ENCODE measurements at regions not wholly inside any gene's neighbourhood (a gene's known extent, or its start where the extent isn't known, plus 50 kb on each side); places are given as distances from the start of the nearest gene placed in this dataset.
"Not testable (repeated sequence)": the region's sequence is repeated elsewhere in the genome, so short reads cannot be mapped to it uniquely, and the experiment has no call there.

DNA sequence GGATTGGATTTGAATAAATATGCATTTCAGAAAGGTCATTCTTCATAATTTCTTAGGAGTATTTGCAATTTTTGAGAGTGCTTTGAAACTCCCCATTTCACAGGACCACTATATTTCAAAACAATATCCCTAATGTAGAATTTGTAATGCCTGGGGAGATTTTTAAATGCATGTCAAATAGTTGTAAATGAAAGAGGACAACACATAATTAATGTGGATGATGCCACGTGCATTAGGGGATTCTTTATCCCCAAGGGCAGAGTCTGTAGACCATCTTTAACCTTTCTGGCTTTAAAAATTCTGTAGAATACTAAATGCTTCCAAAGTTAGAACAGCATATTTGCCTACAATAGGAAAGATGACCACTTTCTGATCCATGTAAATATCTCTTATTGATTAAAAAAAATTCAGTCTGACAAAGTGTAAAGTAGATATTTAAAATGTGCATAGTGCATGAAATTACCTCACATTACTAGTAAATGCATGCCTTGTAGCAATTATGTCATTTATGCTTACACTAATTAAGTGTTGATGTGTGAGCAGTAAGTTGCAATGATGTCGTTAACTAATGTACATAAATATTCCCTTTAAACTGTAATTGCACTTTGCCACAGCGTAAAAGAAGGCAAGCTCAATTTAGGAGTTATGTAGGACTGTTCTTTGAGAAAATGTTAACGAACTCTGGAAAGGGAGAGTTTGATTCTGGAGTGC, 416.1 kb downstream of the PSAT1 start:
- no peak for DNase-seq (ENCODE audit: low spot score)

DNA sequence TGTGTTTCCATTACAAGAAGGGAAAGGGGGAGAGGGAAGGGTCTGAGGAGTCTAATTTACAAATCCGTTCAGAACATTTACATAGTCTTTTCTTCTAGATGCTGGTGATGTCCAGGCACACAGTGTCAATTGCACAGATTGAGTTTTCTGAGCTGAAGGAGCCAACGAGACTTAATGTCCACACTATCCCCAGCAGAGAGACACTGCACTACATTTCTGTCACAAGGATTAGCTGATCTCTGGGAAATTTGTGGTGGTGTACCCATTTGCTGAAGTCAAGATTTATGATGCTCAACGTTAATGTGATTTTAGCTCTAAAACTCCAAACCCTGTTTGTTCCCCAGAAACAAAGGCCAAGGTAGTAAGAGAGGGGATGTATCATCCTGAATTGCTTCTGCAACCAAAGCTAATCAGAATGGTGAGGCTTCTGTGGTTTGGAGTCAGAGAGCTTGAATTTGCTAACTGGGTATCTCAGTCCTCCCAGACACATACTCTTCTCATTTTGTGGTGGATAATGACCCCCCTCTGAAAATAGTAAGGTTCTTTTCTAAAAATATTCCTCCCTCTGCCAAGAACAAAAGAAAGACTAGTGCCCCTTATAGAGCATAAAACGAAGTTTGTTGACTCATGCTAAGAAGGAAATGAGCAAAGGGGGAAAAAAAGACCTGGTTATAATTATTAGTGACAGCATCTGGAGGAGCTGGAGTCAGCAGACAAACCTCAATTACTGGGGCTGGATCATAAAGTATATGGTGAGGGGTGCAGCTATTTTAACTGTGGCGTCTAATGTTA, 416.9 kb downstream of the PSAT1 start:
- no peak for DNase-seq (ENCODE audit: low spot score)

DNA sequence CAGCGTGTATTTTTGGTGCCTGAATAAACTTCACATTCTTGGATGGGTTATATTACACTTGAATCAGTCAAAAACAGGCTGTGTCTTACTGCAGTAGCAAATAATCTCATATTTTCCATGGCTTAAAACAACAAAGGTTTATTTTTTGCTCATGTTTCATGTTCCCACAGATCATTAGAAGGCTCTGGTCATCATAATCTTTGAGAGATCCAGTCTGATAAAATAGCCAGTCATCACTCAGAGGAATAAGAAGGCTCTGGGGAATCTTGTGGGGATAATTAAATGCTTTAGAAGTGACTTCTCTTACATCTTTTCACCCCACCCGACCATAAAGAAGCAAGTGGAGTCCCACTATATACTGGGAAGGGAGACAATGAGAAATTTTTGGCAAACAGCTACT, 417.7 kb downstream of the PSAT1 start:
- no peak for DNase-seq (ENCODE audit: low spot score)

DNA sequence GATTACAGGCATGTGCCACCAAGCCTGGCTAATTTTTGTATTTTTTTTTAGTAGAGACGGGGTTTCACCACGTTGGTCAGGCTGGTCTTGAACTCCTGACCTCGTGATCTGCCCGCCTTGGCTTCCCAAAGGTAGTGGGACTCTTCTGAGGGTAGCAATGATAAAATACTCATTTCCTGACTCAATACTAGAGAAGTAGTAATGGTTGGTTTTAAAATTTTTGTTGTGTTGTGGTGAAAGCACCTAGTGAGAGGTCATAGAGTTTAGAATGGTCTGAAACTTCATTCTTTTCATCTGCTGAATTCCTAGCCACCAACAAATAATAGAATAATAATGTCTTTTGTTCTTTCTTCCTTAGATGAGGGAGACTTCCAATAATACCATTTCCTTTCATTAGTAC, 422.1 kb downstream of the PSAT1 start:
- DNase-seq (ENCODE audit: low spot score) = not testable (repeated sequence)

DNA sequence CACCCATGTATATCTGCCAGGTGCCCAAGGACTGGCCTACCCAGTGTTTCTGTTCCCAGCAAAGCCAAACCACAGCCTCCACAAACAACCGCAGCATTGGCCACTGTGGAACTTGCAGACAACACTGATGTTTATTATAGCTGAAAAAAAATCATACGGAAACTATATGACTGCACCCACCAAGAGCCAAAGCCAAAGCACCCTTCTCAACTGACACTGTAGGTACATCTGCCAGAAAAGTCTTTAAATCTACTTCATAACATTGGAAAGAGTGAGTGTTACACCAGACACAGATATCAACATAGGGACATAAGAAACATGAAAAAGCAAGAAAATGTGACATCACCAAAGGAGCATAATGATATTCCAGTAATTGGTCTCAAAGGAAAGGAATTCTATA, 428.0 kb downstream of the PSAT1 start:
- DNase-seq (ENCODE audit: low spot score) = no peak

DNA sequence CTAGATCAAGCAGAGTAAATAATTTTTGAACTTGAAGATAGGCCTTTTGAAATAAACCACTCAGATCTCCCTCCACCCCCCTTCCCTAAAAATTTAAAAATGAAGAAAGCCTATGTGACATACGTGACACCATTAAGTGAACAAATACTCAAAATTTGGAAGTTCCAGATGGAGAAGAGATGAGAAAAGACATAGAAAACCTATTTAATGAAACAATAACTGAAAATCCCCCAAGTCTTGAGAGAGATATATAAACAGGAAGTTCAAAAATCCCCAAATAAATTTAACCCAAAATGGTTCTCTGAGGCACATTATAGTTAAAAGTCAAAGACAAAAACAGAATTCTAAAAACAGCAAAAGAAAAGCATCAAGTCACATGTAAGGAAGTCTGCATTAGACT, 428.6 kb downstream of the PSAT1 start:
- DNase-seq (ENCODE audit: low spot score) = no peak

DNA sequence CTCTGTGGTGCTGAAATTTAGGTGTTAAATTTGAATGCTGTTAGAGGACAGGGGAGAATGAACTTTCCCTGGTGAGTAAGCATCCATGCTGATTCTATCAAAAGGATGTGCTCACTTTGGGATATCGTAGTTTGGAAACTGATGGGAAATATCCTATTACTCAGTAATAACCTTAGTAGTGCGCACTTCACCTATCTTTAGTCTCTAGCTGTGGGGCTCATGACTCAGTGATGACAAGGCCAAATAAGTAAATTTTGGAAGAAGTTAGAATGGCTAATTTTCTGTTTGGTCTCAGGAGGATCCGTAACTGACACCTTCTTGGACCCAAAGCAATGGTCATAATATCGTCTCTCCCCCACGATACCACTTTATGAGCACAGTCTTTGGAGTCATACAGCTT, 448.4 kb downstream of the PSAT1 start:
- no peak for DNase-seq (ENCODE audit: low spot score)

DNA sequence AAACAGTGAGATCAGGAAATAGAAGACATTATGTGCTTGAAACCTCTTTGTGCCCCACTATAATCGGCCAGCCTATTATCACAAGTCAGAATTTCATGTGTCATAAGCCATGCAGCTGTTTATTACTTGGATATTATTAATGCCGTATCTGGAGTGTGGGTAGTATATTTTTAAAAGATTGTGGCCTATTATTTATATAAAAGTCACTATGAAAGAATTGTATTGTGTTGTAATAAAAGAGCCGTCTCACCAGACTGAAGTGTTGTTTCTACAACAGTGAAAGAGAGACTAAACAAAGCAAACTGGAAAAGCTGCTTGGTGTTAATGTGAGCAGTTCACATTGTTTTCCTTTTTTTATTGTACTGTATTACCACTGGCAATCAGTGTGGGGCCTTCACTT, 449.1 kb downstream of the PSAT1 start:
- DNase-seq (ENCODE audit: low spot score) = no peak

DNA sequence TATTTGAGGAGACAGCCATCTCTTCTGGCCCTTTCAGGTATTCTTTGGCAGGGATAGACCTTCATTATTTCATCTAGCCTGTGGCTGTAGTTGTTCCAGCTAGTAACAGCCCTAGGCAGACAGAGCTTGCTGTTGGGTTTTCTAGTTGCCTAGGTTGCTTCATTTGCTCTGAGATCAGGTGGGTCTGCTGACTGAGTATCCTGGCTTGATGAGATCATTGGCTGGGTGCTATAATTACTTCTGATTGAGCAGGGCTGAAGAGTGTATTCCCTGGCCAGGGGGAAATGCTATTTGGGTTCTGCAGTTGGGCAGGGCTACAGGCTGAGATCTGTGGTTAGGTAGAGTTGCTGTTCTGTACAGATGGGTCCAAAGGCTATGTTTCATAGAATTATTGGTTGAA, 456.1 kb downstream of the PSAT1 start:
- DNase-seq (ENCODE audit: low spot score) = no peak

DNA sequence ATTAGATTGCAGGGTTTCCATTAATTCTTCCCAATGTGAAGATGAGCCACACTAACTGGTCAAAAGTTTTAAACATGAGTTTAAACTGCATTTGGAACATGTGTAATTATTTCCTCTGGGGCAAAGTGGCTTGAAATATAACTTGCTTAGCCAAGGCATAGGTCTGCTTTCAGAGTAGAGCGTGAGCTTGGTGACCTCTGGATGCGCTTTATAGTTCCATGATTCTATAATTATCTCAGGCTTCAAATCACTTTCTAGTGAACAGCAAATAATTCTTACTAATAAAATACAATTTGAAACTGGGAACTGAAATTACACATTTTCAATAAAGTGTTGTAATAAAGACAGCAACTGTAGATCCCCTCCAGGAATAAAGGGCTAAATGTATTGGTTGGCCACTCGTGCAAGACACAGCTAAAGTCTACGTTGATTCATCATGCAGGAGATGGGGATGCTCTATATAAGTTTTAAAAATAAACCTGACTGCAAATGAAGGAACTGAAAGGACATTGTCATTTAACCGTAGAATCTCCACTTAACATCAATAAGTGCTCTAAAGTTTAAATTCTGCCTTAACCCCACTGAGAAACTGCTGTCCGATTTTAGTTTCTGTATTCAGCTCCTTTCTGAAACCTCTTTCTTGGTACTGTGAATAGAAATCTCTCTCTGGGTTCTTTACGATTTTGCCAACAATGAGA, 460.0 kb downstream of the PSAT1 start:
- DNase-seq (ENCODE audit: low spot score) = no peak

DNA sequence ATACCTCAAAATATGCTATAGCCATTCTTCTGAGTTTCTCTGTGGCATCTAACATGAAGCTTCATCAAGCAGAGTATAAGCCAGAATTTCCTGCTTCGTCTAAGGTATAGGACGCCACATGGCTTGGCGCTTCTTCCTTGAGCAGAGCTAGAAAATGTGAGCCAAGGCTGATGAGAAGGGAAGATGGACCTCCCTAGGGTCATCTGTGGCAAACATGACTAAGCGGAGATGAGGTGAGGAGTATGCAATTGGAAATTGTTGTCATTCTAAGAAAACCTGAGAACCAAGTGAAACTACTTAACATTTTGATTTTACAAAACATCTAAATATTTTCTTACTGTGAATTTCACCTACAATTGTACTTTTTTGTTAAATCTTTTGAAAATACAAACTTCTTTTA, 466.5 kb downstream of the PSAT1 start:
- DNase-seq (ENCODE audit: low spot score) = no peak

DNA sequence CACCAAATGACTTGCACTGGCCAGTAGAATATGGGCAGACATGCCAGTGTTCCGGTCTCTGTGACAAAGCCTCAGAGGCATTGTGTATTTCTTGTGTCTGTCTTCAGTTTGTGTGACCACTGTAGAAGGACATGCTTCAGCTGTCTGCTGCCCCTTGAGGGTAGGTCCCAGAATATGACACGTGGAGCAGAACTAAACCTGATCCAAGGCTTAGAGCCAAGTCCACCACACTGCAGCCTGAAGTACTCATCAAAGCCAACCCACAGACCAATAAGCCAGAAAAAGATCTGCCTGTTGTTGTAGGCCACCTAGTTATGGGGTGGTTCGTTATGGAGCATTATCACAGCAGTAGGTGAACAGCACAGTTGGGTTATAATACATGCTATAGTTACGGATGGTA, 468.9 kb downstream of the PSAT1 start:
- DNase-seq (ENCODE audit: low spot score) = no peak

DNA sequence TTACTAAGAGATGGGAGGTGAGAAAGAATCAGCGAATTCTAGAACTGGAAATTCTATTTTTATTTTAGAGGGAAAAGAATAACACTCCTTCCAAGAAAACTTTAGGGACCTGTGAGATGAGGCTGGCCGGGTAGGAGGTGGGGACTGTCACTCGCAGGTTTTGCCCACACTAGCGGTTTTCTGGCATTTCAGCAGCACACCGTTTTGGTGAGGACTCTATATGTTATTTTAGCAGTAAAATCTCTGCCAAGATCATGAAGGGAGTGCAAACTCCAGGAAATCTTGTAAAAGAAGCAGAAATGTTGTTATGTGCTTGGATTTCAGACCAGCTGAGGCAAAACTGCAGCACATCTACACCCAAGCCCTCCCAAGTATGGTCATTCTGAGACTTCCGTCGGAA, 470.6 kb downstream of the PSAT1 start:
- DNase-seq (ENCODE audit: low spot score) = no peak

DNA sequence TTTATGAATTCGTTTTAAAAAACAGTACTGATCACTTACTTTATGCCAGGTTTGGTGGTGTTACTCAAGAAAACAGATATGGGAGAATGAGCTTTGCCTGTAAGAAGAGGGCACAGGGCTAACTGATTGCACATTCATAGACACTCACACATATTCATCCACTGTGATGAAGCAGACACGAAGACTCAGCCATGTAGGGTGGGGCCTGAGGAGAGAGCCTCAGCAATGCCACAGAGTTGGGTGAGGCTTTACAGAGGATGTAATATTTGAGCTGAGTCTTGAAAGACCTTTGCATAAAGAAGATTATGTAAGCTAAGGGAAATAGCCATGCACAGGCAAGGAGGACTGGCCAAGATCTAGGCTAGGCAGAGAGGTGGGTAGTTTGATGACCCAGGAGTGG, 472.8 kb downstream of the PSAT1 start:
- no peak for DNase-seq (ENCODE audit: low spot score)

DNA sequence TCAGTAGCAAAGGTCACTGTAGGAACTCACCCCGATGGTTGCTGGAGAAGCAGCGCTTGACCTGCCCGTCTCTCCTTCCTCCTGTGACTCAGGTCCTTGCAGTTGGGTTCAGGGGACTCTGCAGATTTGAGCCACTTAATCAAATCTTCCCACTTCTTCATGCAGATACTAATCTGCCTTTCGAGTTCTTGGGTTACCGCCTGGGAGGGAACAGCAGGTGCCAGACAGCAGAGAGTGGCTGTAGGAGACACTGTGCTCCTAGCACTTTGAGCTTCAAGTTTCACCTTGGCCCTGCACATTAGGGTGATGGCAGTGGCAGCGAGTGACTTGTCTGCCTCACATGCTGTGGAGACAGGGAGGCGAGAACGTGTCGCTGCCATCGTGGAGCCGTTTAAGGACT, 478.3 kb downstream of the PSAT1 start:
- no peak for DNase-seq (ENCODE audit: low spot score)

DNA sequence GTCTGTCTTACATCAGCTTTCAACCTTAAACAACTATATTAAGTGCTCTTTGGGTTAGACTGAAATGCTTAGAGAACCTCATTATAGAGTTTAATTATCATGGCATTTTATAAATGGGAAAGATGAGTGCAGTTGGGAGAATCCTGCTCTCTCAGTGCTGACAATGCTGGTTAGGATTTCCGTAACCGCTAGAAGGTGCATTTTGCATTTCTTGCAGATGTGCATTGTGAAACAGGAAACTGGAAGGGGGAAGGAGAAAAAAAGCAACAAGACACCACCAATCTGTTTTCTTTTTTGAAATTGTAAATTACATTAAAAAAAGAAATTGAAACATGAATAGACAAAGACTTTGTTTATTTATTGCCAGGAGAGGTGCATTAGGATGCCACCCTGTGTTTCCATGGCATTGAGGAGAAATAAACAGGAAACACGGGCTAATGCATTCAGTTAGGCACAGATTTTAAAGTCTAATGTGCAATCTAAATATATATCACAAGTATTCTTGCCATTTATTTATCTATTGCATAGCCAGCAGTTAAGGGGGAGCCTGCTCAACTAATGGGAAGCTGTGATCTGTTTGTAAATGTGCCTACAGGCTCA, 478.9 kb downstream of the PSAT1 start:
- no peak for DNase-seq (ENCODE audit: low spot score)

DNA sequence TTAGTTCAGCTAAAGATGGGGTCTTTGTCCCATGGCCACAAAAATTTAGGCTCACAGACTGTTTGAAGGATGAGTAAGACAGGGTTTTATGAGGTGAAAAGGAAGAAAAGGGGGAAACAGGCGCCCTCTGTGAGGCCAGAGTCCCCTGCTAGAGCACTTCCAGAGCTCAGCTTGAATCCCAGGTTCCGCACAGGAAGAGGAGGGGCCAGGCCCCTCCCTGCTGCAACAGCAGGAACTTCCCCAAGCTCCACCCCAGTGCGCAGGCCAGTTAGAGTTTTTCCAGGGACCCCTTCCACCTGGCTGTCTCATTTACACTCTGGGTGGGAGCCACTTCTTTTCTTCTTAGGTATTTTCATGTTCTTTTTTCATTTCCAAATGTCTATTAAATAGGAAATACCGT, 480.8 kb downstream of the PSAT1 start:
- DNase-seq (ENCODE audit: low spot score) = no peak

DNA sequence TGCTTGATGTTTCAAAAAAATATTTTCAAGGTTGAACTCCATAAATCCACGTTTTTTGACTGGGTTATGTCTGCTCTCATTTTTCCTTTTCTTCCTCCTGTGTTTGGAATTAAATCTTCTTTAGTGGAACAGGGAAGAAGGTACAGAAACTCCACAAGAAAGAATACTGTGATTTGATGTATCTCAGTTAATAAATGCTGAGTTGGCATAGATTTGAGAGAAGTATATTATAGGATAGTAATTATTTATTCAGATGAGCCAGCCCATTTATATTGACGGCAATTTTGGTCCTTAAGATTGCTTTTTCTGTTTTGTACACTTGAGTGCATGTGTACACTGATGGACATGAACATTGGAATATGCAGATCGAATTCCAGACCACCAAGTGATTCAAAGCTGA, 481.4 kb downstream of the PSAT1 start:
- no peak for DNase-seq (ENCODE audit: low spot score)

DNA sequence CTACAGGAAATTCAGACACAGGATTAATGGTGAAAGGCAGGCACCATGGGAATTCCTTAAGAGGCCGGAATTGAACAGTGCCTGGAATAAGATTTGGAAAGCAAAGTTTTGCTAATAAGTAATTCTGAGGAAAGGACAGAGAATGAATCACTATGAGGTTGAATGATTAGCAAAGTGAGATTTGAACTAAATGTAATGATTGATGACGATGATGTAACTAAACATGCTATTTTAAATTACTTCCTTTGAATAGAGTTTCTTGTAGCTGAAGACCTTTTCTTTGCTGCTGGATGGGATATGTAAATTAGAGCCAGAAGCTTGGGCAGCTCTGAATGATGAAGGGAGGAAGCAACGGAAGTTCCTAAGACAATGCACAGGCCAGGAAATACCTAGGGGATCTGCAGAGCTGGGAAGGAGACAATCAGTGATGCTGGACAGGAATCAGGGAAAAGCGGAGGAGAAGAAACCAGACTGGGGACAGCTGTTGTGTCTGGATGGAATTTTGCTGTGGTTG, 482.0 kb downstream of the PSAT1 start:
- DNase-seq (ENCODE audit: low spot score) = no peak

DNA sequence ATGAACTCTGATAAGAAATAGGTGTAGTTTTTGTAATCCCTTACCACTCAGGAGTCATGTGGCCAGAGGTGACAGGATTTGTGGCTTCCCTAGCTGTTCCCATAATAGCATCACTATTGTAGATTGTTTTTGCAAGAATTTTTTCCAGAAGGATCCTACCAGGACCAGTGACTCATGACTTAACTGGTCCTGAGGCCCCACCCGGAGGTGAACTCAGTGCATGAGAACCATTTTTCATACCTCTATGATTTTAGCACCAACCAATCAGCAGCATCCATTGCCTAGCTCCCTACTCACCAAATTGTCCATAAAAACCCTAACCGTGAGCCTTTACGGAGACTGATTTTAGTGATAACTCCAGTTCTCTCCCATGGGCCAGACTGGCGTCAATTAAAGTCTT, 484.8 kb downstream of the PSAT1 start:
- no peak for DNase-seq (ENCODE audit: low spot score)

DNA sequence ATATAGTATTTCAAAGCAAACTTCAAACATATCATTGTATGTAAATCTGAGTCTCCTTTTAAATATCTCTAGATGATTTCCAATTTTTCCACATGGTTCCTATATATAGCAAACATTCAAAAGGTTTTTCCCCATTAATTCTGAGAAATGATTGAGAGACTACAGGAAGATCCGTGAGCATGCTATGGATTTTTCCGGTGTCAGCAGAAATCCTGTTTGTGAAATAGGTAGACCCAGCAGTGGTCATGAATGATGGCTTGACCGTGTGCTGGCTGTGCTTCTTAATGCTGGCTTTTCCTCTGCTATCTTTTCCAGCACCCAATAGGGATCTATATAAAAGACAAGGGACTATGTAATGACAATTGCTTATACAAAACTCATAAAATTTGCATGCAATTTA, 485.3 kb downstream of the PSAT1 start:
- no peak for DNase-seq (ENCODE audit: low spot score)

DNA sequence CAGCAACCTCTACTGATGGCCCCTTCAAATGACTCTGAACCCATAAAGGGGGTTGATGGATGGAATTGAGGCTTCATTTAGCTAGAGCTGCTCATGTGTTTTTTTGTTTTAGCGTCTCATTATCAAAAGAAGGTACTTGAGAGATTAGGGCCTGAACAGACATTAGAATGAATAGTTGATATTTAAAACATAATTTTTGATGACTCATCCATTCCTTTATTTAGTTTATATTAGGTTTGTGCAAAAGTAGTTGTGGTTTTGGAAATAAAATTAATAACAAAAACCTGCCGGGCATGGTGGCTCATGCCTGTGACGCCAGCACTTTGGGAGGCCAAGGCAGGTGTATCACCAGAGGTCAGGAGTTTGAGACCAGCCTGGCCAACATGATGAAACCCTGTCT, 485.9 kb downstream of the PSAT1 start:
- no peak for DNase-seq (ENCODE audit: low spot score)
